GM18507 (cell line): ENCODE measurements at regions not wholly inside any gene's neighbourhood (a gene's known extent, or its start where the extent isn't known, plus 50 kb on each side); places are given as distances from the start of the nearest gene placed in this dataset.
"Not testable (repeated sequence)": the region's sequence is repeated elsewhere in the genome, so short reads cannot be mapped to it uniquely, and the experiment has no call there.

Experiments used
- DNase-seq: peaks from one replicate; pipeline ENCODE4 v3.0.0; 2011; ENCODE audit warnings: low read depth; ENCODE audit not compliant: insufficient read length; ENCODE audit errors: extremely low spot score
- FAIRE-seq: peaks from 2 replicates; lab custom pipeline; 2011; peaks lifted over from hg19 to GRCh38; lab: Jason Lieb, UNC

DNA sequence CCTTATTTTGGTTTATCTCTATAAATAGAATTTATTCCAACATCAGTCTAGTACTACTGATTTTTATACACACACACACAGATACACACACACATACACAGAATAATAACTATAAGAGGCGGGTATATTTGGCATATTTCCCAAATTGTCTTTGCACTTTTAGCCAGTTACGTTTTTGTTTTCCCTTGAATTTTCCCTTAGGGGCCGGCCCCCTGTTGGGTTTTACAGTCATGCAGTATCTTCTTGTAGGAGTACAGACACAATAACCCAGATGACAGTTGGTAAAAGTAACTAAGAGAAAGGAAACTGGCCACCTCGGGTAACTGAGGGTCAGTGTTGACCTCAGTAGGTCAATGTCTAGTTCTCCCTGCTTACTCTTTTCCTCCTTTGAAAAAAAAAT is 50.9 kb downstream of the DISP1 start:
- FAIRE-seq (no peak), DNase-seq (no peak)

DNA sequence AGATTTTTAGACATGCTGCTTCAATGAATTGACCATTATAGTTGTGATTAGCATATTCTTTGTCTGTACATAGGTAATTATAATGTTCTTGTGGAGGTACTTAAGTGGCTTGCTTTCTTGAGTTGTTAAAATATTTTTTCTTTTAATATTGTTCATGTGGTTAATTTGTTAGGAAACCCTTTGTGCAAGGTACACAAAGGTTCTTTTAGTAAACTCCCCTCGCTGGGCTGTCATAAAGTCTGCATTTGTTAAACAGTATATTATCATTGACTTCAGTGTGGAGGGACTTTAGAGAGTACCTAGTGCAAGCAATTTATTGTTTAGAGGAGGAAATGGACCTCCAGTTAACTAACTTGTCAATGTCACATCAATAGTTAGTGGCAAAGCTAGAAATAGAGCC is 52.5 kb downstream of the DISP1 start:
- DNase-seq (no peak), FAIRE-seq (no peak)

DNA sequence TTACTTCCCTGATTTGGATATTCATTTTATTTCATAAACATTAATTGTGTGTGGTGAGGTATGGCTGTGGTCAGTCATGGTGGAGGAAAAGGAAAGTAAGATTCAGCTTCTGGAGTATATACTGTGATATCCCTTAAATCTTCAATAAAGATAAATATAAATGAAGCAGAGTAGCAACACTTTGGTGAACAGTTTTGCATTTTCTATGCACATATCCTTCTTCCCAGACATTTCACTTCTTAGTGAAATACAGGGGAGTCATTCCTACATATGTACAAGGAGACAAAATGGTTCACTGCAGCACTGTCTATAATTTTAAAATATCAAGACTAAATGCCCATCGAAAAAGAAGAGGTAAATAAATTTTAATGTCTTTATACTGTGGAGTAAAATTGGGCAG is 61.3 kb downstream of the DISP1 start:
- FAIRE-seq (no peak), DNase-seq (no peak)

DNA sequence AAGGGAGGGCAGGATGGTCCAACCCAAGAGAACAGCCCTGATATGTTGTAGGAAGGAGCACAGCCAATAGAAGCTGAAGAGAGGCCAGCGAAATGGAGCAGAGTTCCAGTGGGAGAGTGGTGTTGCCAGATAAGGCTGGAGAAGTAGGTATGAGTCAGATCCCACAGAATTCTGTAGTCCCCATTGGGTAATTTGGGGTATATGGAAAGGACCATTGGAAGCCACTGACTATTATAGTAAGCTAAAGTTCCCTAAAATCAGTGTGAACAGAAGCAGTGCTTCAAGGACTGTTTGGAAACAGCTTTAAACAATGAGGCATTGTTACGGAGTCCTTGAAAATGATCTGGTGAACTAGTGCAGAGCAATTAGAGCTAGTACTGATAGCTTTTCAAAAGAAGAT is 63.0 kb downstream of the DISP1 start:
- no peak for DNase-seq
- no peak for FAIRE-seq

DNA sequence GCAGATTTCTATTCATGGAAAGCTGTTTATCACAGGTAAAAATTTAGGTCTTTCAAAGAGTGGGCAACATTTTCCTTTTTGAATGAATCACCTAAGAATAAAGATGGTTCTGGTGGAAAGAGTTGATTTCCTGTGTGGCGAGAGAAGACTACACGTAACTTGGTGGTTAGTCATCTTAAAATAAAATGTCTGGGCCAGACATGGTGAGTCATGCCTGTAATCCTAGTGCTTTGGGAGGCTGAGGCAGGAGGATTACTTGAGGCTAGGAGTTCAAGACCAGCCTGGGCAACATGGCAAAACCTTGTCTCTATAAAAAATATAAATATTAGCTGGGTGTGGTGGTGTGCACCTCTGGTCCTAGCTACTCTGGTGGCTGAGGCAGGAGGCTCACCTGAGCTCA is 65.7 kb downstream of the DISP1 start:
- no peak for DNase-seq
- FAIRE-seq, result no peak

DNA sequence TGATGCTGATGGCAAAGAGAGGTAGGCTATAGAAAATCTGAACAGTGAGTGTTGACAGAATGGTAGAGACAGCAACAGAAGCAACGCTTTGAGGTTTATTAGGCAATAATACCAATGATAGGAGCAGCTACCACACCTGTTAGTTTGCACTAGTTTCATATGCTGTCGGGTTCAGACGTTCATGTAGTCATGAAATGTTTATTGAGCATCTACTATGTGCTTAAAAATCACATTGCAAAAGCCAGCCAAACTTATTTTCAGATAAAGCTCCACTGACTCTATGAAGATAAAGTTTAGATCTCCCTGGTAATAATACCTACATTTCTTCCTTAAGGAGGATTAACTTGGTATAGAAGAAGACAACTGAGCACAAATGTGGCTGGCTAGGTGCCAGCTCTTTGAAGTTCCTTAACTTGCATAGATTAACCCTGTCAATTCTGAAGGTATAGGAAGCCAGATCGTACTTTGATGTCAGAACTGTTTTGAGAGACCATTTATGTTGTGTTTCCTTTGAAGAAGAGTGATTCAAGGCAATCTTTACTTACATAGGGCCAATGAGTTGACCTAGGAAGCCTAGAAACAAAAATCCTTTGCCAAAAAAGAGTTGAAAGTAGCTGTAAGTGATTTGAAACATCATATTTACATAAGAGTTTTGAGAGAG is 71.5 kb downstream of the DISP1 start:
- FAIRE-seq, result no peak

DNA sequence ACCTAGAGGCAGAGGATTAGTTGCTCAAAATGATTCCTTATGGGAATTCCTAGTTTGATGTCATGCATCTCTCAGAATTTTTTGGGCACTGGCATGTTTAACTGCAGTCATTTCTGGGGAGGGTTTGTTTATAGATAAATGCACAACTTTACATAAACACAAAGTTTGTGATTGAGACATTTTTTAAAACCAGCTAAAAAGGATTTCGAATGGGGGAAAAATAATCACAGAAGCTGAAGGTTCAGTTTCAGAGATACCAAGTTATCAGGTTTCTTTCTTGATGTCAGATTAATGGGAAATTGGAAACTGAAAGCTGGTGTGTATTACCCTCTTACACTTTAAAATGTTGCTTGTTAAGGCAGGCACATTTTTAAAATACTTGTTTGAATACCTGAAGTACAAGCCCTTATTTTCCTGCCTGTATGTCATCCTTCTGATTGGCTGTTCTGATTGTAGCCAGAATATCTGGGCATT is 72.1 kb downstream of the DISP1 start:
- DNase-seq, result no peak
- FAIRE-seq, result no peak

More for the DNA sequence above, 71.5 kb downstream of the DISP1 start:
- no peak for DNase-seq

DNA sequence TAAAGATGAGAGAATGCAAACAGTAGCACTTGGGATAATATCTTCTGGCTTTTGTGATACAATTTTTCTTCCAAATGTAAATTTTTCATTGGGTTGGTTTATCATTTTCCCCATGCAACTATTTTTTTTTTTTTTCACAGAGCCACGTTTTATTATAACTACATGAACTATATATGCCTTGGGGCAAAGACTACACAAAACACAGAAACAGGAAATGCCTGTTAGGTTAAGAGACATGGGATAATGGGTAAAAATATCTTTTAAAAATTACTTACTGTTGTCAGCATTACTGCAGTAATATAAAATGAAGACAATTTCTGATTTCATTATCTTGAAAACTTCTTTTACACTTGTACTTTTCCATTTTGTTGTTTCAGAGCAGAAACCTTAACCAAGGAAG is 74.6 kb downstream of the DISP1 start:
- no peak for FAIRE-seq
- no peak for DNase-seq

DNA sequence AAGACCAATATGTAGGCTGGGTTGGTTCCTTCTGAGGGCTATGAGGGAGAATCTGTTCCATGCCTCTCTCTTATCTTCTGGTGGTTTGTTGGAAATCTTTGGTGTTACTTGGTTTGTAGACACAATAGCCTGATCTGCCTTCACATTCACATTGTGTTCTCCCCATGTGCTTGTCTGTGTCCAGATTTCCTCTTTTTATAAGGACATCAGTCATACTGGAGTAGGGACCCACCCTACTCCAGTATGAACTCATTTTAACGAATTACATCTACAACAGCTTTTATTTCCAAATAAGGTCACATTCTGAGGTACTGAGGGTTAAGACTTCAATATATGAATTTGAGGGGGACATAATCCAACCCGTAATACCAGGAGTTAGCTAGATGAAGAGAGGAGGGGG is 75.9 kb downstream of the DISP1 start:
- FAIRE-seq (no peak), DNase-seq (no peak)

DNA sequence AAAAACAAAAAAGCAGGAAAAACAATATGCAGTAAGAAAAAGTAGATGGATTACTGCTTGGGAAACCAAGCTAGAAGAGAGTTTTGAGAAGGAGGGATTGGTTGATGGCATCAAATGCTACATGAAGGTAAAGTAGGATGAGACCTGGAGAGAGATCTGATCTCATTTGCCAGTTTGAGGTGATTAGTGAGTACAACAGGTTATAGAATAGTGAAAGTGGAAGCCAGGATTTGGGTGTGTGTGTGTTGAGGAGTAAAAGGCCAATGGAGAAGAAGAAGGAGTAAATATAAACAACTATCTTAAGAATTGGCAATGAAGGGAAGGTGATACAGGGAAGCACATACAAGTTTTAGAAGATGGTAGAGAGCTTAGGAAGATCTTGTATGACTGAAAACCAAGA is 76.7 kb downstream of the DISP1 start:
- FAIRE-seq (no peak), DNase-seq (no peak)

DNA sequence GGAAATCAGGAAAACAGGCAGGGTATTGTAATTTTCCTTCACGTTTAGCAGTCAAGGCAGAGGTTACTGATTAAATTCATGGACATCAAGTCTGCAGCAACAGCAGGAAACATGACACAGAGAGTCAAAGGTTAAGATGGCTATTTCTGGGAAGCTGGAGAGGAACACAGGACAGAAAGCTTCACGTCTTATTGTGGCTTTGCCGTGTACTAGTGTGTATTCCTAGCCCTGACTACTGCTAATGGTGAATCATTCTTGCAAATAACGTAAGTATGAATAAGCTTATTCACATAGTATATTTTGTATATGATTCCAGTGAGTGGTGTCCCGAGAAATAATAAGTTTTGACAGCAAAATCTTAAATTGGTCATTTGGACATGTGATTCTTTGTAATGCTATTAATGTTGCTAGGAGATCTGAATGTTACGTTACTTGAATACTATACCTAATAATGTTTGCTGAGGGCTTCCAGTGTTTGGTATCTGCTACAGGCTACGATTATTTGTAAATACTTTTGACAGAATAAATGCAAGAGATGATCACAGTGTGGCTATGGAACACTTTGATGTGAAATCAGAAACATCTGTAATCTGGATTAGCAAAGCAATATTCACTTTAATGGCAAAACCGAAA is 77.4 kb downstream of the DISP1 start:
- no peak for DNase-seq
- FAIRE-seq, result no peak

DNA sequence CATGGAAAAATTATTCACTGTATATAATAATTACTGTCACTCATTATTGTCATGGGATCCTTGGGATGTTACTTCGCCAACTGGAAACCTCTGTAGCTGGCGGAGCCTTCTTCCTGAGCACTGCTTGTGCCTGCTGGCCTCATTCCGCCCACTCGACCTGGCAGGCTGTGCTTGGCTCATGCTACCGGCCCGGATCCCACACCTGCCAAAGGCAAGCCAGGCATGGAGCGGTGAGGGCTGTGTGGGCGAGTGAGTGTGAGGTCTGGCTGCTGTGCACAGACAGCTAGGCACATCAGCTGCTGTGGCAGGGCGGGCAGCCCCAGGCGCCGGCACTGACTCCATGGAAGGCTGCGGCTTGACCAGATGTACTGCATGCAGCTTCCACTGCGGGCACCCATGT is 78.4 kb downstream of the DISP1 start:
- DNase-seq (no peak), FAIRE-seq (no peak)

DNA sequence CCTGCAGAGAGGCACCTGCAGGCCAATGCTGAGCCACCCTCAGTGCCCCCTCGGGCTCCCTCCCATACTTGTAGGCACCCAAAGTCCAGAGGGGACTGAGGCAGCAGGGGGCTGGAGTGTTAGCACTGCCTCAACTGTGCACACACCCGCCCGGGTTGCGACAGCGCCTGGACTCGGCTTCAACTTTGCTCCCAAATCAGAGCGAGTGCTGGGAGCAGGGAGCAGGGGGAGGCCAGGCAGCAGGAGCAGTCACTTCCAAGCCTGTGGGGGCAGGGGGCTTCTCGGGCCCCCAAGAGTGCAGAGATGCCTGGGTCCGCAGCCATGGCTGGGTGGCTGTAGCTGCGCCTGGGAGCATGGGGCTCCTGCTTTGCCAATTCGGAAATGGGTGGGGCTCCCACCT is 79.5 kb downstream of the DISP1 start:
- DNase-seq (no peak), FAIRE-seq (no peak)

DNA sequence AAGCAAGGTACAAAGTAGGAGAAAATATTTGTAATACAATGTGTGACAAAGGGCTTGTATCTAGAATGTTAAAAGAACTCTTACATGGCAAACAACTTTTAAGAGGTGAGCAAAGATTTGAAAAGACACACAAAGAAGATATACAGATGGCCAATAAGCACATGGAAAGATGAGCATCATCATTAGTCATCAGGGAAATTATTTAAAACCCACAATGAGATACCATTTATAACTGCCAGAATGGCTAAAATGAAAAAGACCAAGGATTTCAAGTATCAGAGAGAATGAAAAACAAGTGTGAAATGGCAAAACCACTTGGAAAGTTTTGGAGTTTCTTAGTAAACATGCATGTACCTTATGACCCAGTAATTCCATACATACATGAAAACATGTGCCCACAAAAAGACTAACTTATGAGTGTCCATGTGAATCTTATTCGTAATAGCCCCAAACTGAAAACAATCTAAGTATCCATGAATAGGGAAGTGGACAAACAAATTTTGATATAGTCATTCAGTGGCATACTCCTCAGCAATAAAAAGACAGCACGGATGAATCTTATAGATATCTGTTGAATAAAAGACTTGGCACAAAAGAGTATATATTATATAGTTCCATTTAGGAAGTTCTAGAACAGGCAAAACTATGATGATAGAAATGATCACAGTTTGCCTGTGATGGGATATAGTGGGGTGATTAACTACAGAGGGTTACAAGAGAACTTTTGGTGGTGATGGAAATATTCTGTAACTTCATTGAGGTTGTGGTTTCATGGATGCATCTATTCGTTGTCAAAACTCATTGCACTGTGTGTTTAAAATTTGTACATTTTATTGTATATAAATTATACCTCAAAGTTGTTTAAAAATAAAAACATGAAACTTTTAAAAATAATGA is 82.0 kb downstream of the DISP1 start:
- DNase-seq, result no peak
- FAIRE-seq, result no peak

DNA sequence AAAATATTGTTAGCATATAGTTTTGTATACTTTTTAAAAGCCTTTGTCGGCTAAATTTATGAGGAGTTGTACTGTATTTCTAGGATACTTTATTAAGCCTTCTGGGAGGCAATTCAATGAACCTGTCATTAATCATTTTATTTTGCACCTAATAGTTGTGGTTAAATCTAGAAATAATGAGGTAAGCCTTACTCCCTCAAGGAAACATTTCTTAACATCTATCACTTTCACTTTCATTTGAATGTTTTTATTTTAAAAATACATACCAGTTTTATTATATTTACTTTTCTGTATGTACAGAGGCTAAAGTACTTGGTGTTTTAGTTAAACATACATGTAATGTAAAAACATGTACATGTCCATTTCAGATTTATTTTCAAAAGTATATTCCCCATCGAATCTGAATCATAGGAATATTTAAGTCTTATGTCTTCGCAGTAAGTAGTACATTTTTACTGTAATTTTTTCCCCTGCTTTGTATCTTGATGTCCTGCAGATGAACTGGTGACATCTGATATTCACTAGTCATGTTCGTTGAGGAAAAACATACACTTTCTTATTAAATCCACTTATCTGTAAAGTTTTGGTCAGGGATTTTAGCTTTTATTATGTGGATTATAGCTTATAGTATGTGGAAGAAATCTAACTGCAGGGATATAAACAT is 82.8 kb downstream of the DISP1 start:
- no peak for DNase-seq
- FAIRE-seq, result no peak

DNA sequence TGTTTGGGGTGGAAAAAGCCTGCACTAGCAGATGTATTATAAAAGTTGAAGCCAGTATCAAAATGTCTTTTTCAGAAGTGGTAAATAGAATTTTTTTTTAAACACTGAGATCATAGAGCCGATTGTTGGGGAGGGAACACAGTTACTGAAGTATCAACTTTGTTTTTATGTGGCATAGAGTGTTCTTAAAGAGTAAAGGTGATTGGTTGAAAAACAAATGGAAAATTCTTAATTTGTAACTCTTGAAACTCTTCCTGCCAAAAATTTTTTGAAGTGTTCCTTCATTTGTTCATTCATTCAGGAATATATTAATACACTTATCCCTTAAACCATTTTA is 83.3 kb downstream of the DISP1 start:
- DNase-seq (no peak), FAIRE-seq (no peak)

DNA sequence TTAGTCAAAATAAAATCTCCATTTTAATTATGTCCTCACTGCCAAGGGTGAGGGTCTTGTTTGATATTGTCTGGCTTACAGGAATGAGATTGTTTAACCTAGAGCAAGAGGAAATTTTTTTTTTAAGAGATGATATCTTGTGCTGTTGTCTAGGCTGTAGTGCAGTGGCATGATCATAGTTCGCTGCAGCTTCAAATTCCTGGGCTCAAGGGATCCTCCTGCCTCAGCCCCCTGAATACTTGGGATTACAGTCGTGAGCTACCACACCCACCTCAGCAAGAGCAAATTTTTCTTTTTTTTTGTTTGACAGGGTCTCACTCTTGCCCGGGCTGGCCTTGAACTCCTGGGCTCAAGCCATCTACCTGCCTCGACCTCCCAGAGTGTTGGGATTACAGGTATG is 84.6 kb downstream of the DISP1 start:
- no peak for FAIRE-seq

DNA sequence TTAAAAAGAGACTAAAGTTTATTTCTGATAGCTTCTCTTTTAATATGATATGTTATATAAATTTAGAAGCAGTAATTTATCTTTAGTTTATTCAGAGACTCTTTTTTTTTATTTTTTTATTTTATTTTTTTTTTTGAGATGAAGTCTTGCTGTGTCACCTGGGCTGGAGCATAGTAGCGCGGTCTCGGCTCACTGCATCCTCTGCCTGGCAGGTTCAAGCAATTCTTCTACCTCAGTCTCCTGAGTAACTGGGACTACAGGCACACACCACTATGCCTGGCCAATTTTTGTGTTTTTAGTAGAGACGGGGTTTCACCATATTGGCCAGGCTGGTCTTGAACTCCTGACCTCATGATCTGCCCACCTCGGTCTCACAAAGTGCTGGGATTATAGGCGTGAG is 89.6 kb downstream of the DISP1 start:
- DNase-seq (no peak), FAIRE-seq (no peak)

More for the DNA sequence above, 84.6 kb downstream of the DISP1 start:
- no peak for DNase-seq

DNA sequence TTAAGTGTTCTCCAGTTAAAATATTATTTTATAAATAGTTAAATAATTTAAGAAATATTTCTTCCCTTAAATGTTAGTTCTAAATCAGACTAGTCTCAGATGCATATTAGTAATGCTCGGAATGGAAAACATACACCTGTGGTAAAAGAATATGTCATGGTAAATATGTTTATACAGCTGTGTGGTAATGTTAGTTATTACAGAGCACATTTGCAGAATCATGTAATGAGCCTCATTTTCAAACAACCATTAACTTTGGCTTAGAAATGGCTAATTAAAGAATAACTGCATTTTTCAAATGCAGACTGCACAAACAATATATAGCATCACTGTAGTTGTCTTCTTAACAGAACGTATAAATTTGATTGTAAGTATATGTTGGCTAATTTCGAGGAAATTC is 90.3 kb downstream of the DISP1 start:
- DNase-seq, result no peak
- FAIRE-seq, result no peak

DNA sequence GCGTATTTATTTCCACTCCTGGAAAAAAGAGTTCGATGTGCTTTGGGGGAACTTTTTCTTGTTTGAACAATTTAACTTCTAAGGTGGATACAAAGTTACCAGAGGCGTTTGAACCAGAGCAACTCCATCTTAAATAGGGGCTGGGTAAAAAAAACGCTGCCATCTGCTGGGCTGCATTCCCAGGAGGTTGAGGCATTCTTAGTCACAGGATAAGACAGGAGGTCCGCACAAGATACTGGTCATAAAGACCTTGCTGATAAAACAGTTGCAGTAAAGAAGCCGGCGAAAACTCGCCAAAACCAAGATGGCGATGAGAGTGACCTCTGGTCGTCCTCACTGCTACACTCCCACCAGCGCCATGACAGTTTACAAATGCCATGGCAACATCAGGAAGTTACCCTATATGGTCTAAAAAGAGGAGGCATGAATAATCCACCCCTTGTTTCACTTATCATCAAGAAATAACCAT is 91.5 kb downstream of the DISP1 start:
- not testable (repeated sequence) for DNase-seq, FAIRE-seq
